Left lung (tissue), 4 donors: ENCODE measurements at regions not wholly inside any gene's neighbourhood (a gene's known extent, or its start where the extent isn't known, plus 50 kb on each side); places are given as distances from the start of the nearest gene placed in this dataset.

Source experiments
- ATAC-seq: fragments of 200-7000 bp; cut with Tn5 transposase; one replicate; pipeline ENCODE4 v1.9.1; 2020; ENCODE audit warnings: moderate library complexity
- DNase-seq, 4 donors: peaks; one replicate each; pipeline ENCODE4 v3.0.0-alpha.2; 2013 to 2020
- H3K27ac ChIP-seq, 2 donors: fragments of 200-600 bp; sonication (generic) in 1 of 2; one replicate each; pipeline versions ENCODE4 v1.5.0 to v1.8.0; 2020 to 2021
- H3K27me3 ChIP-seq, 2 donors: fragments of 200-600 bp; sonication (generic) in 1 of 2; one replicate each; pipeline versions ENCODE4 v1.5.0 to v1.8.0; 2020 to 2021
- H3K36me3 ChIP-seq, 2 donors: fragments of 200-600 bp; sonication (generic) in 1 of 2; one replicate each; pipeline versions ENCODE4 v1.5.0 to v1.8.0; 2020 to 2021
- H3K4me1 ChIP-seq, 2 donors: fragments of 200-600 bp; one replicate each; pipeline ENCODE4 v1.8.0; 2021
- H3K4me3 ChIP-seq, 2 donors: fragments of 200-600 bp; sonication (generic) in 1 of 2; one replicate each; pipeline versions ENCODE4 v1.5.0 to v1.8.0; 2020 to 2021; ENCODE audit warnings: mild to moderate bottlenecking in 1 of 2
- H3K9me3 ChIP-seq, 2 donors: fragments of 200-600 bp; sonication (generic) in 1 of 2; one replicate each; pipeline versions ENCODE4 v1.5.0 to v1.8.0; 2020 to 2021
- intact Hi-C, 2 donors: fragments of 100-400 bp; cut with DNase I; formaldehyde crosslinking; loops; one replicate each; pipeline versions ENCODE4 v1.11.2 to v1.14.2; 2022
- TF ChIP-seq, protein P1 (sequence below), 2 donors: fragments of 200-600 bp; sonication (generic) in 1 of 2; IDR thresholded peaks; one replicate each; pipeline versions ENCODE4 v1.5.0 to v1.8.0; 2021; ENCODE audit warnings: antibody characterized with exemption in 2 of 2
- donor health status: DM: no; HTN: yes; CAD: no.
- donor health status: DM: no; HTN: no; CAD: no.

DNA sequence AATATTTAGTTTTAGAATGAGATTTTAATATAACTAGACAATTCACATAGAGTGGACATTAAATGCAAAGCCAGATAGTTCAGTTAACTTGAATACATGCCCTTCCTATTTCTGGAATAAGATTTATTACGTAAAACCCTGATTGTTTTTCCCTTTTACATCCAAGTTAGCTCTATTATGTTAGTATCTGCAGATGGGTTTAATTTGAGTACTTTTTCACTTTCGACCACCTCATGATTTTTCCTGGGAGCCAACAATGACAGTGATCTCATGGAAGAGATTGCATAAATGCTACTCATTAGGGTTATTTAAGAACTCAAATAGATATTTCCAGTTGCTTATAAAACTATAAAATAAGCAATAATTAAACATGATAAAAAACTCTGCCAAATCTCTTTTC lies 199.4 kb upstream of the PTGFR start:
- H3K36me3 ChIP-seq, result no peaks in the 10 kb centered on the region
- intact Hi-C loops, result no loop called here
- DNase-seq, result no peak
- TF ChIP-seq, protein P1, sequence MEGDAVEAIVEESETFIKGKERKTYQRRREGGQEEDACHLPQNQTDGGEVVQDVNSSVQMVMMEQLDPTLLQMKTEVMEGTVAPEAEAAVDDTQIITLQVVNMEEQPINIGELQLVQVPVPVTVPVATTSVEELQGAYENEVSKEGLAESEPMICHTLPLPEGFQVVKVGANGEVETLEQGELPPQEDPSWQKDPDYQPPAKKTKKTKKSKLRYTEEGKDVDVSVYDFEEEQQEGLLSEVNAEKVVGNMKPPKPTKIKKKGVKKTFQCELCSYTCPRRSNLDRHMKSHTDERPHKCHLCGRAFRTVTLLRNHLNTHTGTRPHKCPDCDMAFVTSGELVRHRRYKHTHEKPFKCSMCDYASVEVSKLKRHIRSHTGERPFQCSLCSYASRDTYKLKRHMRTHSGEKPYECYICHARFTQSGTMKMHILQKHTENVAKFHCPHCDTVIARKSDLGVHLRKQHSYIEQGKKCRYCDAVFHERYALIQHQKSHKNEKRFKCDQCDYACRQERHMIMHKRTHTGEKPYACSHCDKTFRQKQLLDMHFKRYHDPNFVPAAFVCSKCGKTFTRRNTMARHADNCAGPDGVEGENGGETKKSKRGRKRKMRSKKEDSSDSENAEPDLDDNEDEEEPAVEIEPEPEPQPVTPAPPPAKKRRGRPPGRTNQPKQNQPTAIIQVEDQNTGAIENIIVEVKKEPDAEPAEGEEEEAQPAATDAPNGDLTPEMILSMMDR (IDR thresholded peaks at IDR 0.05), result no peak
- H3K4me3 ChIP-seq, result no peak overlapping the region
- H3K9me3 ChIP-seq, result no peaks in the 10 kb centered on the region
- no peak for ATAC-seq
- H3K27me3 ChIP-seq, result no peaks in the 10 kb centered on the region
- no peaks in the 10 kb centered on the region for H3K4me1 ChIP-seq
- no peak overlapping the region for H3K27ac ChIP-seq

DNA sequence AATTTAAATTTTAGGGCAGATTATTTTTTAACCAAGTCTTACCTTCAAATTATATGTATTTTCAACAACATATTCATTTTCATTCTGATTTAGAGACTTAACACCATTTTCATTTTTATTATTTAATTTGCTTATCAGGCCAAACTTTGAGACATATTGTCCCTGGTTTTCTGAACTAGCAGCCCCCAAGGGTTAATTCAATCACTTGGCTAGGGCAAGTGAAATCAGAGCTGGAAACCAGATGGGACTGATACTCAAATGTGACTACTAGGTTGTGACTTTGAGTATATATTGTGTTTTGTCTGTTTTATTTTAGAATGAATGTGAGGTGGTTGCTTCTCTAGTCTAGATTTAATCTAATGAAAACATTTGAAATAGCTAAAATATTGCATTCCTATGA lies 198.9 kb upstream of the PTGFR start:
- DNase-seq (no peak), ATAC-seq (no peak)
- H3K9me3 ChIP-seq, result no peaks in the 10 kb centered on the region
- H3K36me3 ChIP-seq, result no peaks in the 10 kb centered on the region
- H3K4me1 ChIP-seq, result no peaks in the 10 kb centered on the region
- H3K27ac ChIP-seq, result no peak overlapping the region
- H3K4me3 ChIP-seq, result no peak overlapping the region
- intact Hi-C loops, result no loop called here
- H3K27me3 ChIP-seq, result no peaks in the 10 kb centered on the region
- TF ChIP-seq, protein P1 (IDR thresholded peaks at IDR 0.05), result no peak

DNA sequence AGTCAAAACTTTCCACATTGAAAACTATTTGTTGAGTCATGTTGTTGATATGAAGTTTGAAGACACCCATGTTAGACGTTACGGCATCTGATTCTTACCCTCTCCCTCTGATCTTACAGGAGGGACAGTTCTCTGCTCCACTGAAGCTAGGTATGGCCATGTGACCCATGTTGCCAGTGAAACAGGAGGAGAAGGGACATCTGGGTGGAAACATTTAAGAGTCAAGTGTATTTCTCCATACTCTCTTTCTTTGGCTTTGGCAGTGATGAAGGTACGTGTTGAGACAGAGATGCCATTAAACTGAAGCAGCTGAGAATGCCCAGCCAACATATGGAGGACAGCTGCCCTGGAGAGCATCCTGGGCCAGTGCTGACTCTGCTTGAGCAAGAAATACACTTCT lies 198.4 kb upstream of the PTGFR start:
- Histone ChIP-seq H3K36me3 (no peaks in the 10 kb centered on the region), H3K4me3 (no peak overlapping the region), H3K27ac (no peak overlapping the region), H3K4me1 (no peaks in the 10 kb centered on the region), H3K27me3 (no peaks in the 10 kb centered on the region), H3K9me3 (no peaks in the 10 kb centered on the region)
- TF ChIP-seq, protein P1 (IDR thresholded peaks at IDR 0.05), result no peak
- DNase-seq, result no peak
- ATAC-seq, result no peak
- intact Hi-C loops, result no loop called here

DNA sequence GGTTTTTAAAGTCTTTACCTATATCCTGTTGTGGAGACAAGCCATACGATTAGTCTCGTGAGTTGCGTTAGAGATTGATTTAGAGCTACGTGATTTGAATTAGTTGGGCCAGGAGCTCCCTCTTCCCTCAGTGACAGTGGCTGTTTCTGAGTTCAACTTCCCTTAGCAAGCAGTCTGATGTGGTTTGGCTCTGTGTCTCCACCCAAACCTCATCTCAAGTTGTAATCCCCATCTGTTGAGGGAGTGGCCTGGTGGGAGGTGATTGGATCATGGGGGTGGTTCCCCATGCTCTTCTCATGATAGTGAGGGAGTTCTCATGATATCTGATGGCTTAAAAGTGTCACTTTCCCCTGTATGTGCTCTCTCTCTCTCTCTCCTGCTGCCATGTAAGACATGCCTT lies 192.9 kb upstream of the PTGFR start:
- DNase-seq (no peak), ATAC-seq (no peak)
- Histone ChIP-seq H3K4me1 (no peaks in the 10 kb centered on the region), H3K36me3 (no peaks in the 10 kb centered on the region), H3K27me3 (no peaks in the 10 kb centered on the region), H3K4me3 (no peak overlapping the region), H3K9me3 (peaks cover 0 to 4% of the 10 kb centered on the region in 2 donors), H3K27ac (no peak overlapping the region)
- TF ChIP-seq, protein P1 (IDR thresholded peaks at IDR 0.05), result no peak
- intact Hi-C loops, result no loop called here

DNA sequence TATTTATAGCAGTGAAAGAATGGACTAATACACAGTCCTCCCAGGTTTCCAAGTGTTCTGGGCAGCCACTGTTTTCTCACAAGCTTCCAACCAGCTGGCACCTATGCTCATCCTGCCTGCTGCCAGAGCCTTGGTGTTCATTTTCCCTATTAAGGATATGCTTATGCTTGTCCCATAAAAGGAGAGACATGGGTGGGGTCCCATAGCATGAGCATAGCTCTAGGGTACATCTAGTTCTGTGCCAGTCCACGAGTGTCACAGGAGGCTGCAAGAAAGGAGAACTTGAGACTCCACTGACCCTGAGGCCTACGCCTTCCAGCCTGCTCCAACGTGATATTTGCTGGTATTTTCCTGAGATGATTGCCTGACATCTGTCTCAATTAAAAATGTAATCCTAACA lies 192.4 kb upstream of the PTGFR start:
- no peak for ATAC-seq
- TF ChIP-seq, protein P1 (IDR thresholded peaks at IDR 0.05), result no peak

More for the DNA sequence above, 192.4 kb upstream of the PTGFR start:
- no peak for DNase-seq
- Histone ChIP-seq H3K4me3 (no peak overlapping the region), H3K4me1 (no peaks in the 10 kb centered on the region), H3K27me3 (no peaks in the 10 kb centered on the region), H3K27ac (no peak overlapping the region), H3K36me3 (no peaks in the 10 kb centered on the region), H3K9me3 (peaks cover 0 to 4% of the 10 kb centered on the region in 2 donors)
- intact Hi-C loops, result no loop called here
